Right lobe of liver (tissue), 4 donors: ENCODE measurements at regions not wholly inside any gene's neighbourhood (a gene's known extent, or its start where the extent isn't known, plus 50 kb on each side); places are given as distances from the start of the nearest gene placed in this dataset.
"Not testable (repeated sequence)": the region's sequence is repeated elsewhere in the genome, so short reads cannot be mapped to it uniquely, and the experiment has no call there.

Source experiments
- CTCF ChIP-seq, 4 donors: fragments of 200-600 bp in 3 of 4; fragments of 450-650 bp in 1 of 4; IDR thresholded peaks; one replicate each; pipeline versions ENCODE4 v1.5.1 to v1.8.0; 2016 to 2022; ENCODE audit warnings: antibody characterized with exemption in 4 of 4, mild to moderate bottlenecking in 2 of 4
- POLR2A ChIP-seq: fragments of 450-650 bp; IDR thresholded peaks from one replicate; pipeline ENCODE4 v1.6.1; 2017; ENCODE audit warnings: antibody characterized with exemption, mild to moderate bottlenecking
- donor health status: DM: no; HTN: no; CAD: no.
- donor health status: DM: no; HTN: no; CAD: no.
- donor health status: DM: no; HTN: yes; CAD: no.

- TF ChIP-seq CTCF (IDR thresholded peaks at IDR 0.05); POLR2A: not testable (repeated sequence)
Measured at GRCh38 chr10:45915617-45916016, 56.7 kb upstream of the TIMM23 start.
